IMR-90 (cell line): ENCODE measurements at regions not wholly inside any gene's neighbourhood (a gene's known extent, or its start where the extent isn't known, plus 50 kb on each side); places are given as distances from the start of the nearest gene placed in this dataset.

Source experiments
- ATAC-seq: fragments of 200-7000 bp; cut with Tn5 transposase; 2 replicates; pipeline ENCODE4 v1.9.1; 2020; ENCODE audit warnings: low read depth, mild to moderate bottlenecking, moderate library complexity
- BruUV-seq: library from RNA; stranded (reverse); fragments of 400-500 nt; replicated peaks from 2 replicates; lab custom pipeline; 2021; lab: Mats Ljungman, UMichigan
- CTCF ChIA-PET: fragments of 300-600 bp; formaldehyde crosslinking; extraction: SDS; loops from one replicate; lab custom pipeline; 2021; ENCODE audit warnings: antibody characterized with exemption; lab: Yijun Ruan, JAX
- POLR2A ChIA-PET: fragments of 300-600 bp; sonication (Branson Sonifier 250); formaldehyde crosslinking; loops from one replicate; lab custom pipeline; 2022; ENCODE audit warnings: antibody characterized with exemption; ENCODE audit not compliant: unreplicated experiment; lab: Charles Lee
- DNase-seq: peaks from one replicate; pipeline ENCODE4 v3.0.0; 2013
- H2AFZ ChIP-seq: replicated peaks from 2 replicates; pipeline ENCODE3; 2013; ENCODE audit warnings: low read length, mild to moderate bottlenecking; ENCODE audit not compliant: poor library complexity
- H2AK5ac ChIP-seq: 2 replicates; pipeline ENCODE4 v1.6.1; 2013; ENCODE audit warnings: low read depth, low read length, inconsistent platforms
- H2AK9ac ChIP-seq: replicated peaks from 2 replicates; pipeline ENCODE3; 2013; ENCODE audit warnings: mild to moderate bottlenecking, low read depth, low read length, moderate library complexity; ENCODE audit not compliant: poor library complexity
- H2BK120ac ChIP-seq: 2 replicates; pipeline ENCODE4 v1.6.1; 2013; ENCODE audit warnings: low read depth, low read length, inconsistent platforms
- H2BK15ac ChIP-seq: 3 replicates; pipeline ENCODE4 v1.6.1; 2013; ENCODE audit warnings: low read depth, low read length, inconsistent platforms
- H2BK20ac ChIP-seq: 2 replicates; pipeline ENCODE4 v1.6.1; 2013; ENCODE audit warnings: low read depth, mild to moderate bottlenecking, inconsistent platforms, low read length, moderate library complexity
- H2BK5ac ChIP-seq: 2 replicates; pipeline ENCODE4 v1.6.1; 2013; ENCODE audit warnings: mild to moderate bottlenecking, low read depth, low read length, inconsistent platforms; ENCODE audit not compliant: poor library complexity, severe bottlenecking
- H3K14ac ChIP-seq: replicated peaks from 2 replicates; pipeline ENCODE4 v1.6.1; 2013; ENCODE audit warnings: low read depth, low read length, inconsistent platforms
- H3K18ac ChIP-seq: 2 replicates; pipeline ENCODE4 v1.6.1; 2013; ENCODE audit warnings: low read depth, low read length, control low read depth
- H3K23ac ChIP-seq: 2 replicates; pipeline ENCODE4 v1.6.1; 2013; ENCODE audit warnings: low read depth, low read length, inconsistent platforms
- H3K27ac ChIP-seq: 2 replicates; pipeline ENCODE4 v1.5.1; 2013; ENCODE audit warnings: mild to moderate bottlenecking, control low read depth, low read length; ENCODE audit not compliant: insufficient read depth
- H3K27me3 ChIP-seq: 2 replicates; pipeline ENCODE4 v1.6.1; 2013; ENCODE audit warnings: low read length; ENCODE audit not compliant: control insufficient read depth, insufficient read depth
- H3K36me3 ChIP-seq: 2 replicates; pipeline ENCODE4 v1.6.1; 2013; ENCODE audit warnings: low read length, mixed read lengths; ENCODE audit not compliant: control insufficient read depth, insufficient read depth
- H3K4ac ChIP-seq: 2 replicates; pipeline ENCODE4 v1.6.1; 2013; ENCODE audit warnings: low read depth, low read length, inconsistent platforms
- H3K4me1 ChIP-seq: 2 replicates; pipeline ENCODE4 v1.6.1; 2013; ENCODE audit warnings: low read length, mixed read lengths; ENCODE audit not compliant: control insufficient read depth, insufficient read depth
- H3K4me2 ChIP-seq: 2 replicates; pipeline ENCODE4 v1.6.1; 2013; ENCODE audit warnings: low read depth, mild to moderate bottlenecking, control low read depth, low read length, moderate library complexity
- H3K4me3 ChIP-seq: 2 replicates; pipeline ENCODE4 v1.5.1; 2013; ENCODE audit warnings: low read depth, mild to moderate bottlenecking, control low read depth, low read length, moderate library complexity; ENCODE audit not compliant: insufficient read depth
- H3K56ac ChIP-seq: 2 replicates; pipeline ENCODE4 v1.6.1; 2013; ENCODE audit warnings: low read length, inconsistent platforms; ENCODE audit not compliant: insufficient read depth; ENCODE audit errors: extremely low read depth
- H3K79me1 ChIP-seq, 2 experiments: 2 replicates each; pipeline ENCODE4 v1.6.1; 2013; ENCODE audit warnings: low read length in 2 of 2, inconsistent platforms in 1 of 2, low read depth in 1 of 2
- H3K9ac ChIP-seq: 2 replicates; pipeline ENCODE4 v1.6.1; 2013; ENCODE audit warnings: low read depth, low read length, control low read depth
- H3K9me1 ChIP-seq: 2 replicates; pipeline ENCODE4 v1.6.1; 2013; ENCODE audit warnings: low read length, inconsistent platforms; ENCODE audit not compliant: insufficient read depth
- H3K9me3 ChIP-seq: 2 replicates; pipeline ENCODE4 v1.6.1; 2013; ENCODE audit warnings: low read length; ENCODE audit not compliant: control insufficient read depth, insufficient read depth
- H4K20me1 ChIP-seq: 2 replicates; pipeline ENCODE4 v1.6.1; 2013; ENCODE audit warnings: low read length, inconsistent platforms; ENCODE audit not compliant: insufficient read depth
- H4K5ac ChIP-seq: 2 replicates; pipeline ENCODE4 v1.6.1; 2013; ENCODE audit warnings: mild to moderate bottlenecking, low read depth, low read length, control low read depth
- H4K8ac ChIP-seq, 2 experiments: 2 replicates each; pipeline ENCODE4 v1.6.1; 2013; ENCODE audit warnings: low read depth in 2 of 2, low read length in 2 of 2, control low read depth in 1 of 2, inconsistent platforms in 1 of 2
- H4K91ac ChIP-seq: 2 replicates; pipeline ENCODE4 v1.6.1; 2013; ENCODE audit warnings: low read depth, low read length, inconsistent platforms; ENCODE audit not compliant: insufficient read depth
- FOS ChIP-seq: fragments of 150-350 bp; IDR thresholded peaks from 2 replicates; pipeline ENCODE4 v1.6.1; 2016; ENCODE audit warnings: low read depth, low read length
- RAD21 ChIP-seq: IDR thresholded peaks from 2 replicates; pipeline ENCODE4 v1.6.1; 2012; ENCODE audit warnings: low read length, improper control_type of control experiment
- WGBS, 2 experiments: methylation state at CpG; one replicate each; pipeline versions ENCODE4 v1.1.5 to v1.1.7; 2013; ENCODE audit warnings: missing lambda C conversion rate in 2 of 2; ENCODE audit not compliant: insufficient read length in 1 of 2; ENCODE audit errors: extremely low coverage in 2 of 2; 5-methylcytosine and 5-hydroxymethylcytosine counted together
- dilution Hi-C: fragments of 300-500 bp; cut with HindIII; formaldehyde crosslinking; loops from one replicate; pipeline ENCODE4 v1.14.3; 2018; ENCODE audit warnings: low sequenced_read_pairs; ENCODE audit not compliant: unreplicated experiment
- in situ Hi-C: fragments of 300-500 bp; cut with MboI; formaldehyde crosslinking; loops from 3 replicates; pipeline ENCODE4 v1.14.3; 2019; ENCODE audit warnings: low sequenced_read_pairs, inconsistent platforms, mixed read lengths
- intact Hi-C: fragments of 100-400 bp; cut with micrococcal nuclease; formaldehyde crosslinking; loops from 2 replicates; pipeline ENCODE4 v1.10.0; 2022

- Histone ChIP-seq H3K27ac (no peak overlapping the region), H3K4me3 (no peak overlapping the region), H4K8ac (no peak overlapping the region), H3K23ac (no peak overlapping the region), H4K20me1 (no peaks in the 10 kb centered on the region), H4K91ac (no peak overlapping the region), H4K5ac (no peak overlapping the region), H2BK120ac (no peak overlapping the region), H2AK5ac (no peak overlapping the region), H3K27me3 (no peaks in the 10 kb centered on the region), H2AFZ (no peak overlapping the region), H3K4ac (no peak overlapping the region), H3K9me1 (no peaks in the 10 kb centered on the region), H3K18ac (no peak overlapping the region), H2BK5ac (no peak overlapping the region), H3K14ac (no peak overlapping the region), H3K4me2 (no peak overlapping the region), H2BK20ac (no peak overlapping the region), H3K4me1 (no peaks in the 10 kb centered on the region), H3K36me3 (no peaks in the 10 kb centered on the region), H3K79me1 (no peaks in the 10 kb centered on the region), H3K9ac (no peak overlapping the region), H2BK15ac (no peak overlapping the region), H3K9me3 (no peaks in the 10 kb centered on the region), H3K56ac (no peak overlapping the region), H2AK9ac (no peak overlapping the region)
- dilution Hi-C loops (no loop called here), intact Hi-C loops (no loop called here), in situ Hi-C loops (no loop called here)
- no peak for TF ChIP-seq FOS
- TF ChIP-seq RAD21 = no peak
- BruUV-seq = no TSS peak
- CTCF ChIA-PET = interaction anchor here (1.1 kb wide), 1 partner anchor 14 kb away, joined by 3 read pairs; no protein-coding TSS in a partner anchor
- DNase-seq = no peak
- WGBS, 2 experiments = no CpG with 5 or more reads among the region's 1 CpG
- no peak for ATAC-seq
- POLR2A ChIA-PET = no interaction called here
Measured at GRCh38 chr7:16998481-16999051, 116.8 kb upstream of the AGR3 start.
